ENCODE measurements at regions not wholly inside any gene's neighbourhood (a gene's known extent, or its start where the extent isn't known, plus 50 kb on each side); places are given as distances from the start of the nearest gene placed in this dataset.

DNA sequence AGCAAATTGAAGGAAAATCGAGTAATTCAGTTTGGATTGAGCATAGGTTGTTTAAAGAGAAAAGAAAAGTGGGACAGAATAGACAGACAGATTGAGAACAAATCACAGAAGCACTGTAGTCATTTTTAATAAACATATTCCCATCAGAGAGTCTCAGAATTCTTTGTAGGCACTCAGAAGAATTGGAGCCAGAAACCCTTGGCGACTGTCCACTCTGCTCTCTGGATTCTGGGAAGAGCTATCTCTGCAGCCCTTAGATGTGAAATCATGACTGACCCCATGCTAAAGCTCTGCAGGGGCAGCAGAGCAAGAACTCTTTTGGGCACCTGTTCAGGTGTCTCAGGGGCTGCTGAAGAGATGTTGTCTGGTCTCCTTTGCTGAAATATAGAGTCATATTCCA is 223.7 kb upstream of the KIRREL3 start:
- DNase-seq (ENCODE audit: low spot score): no peak

DNA sequence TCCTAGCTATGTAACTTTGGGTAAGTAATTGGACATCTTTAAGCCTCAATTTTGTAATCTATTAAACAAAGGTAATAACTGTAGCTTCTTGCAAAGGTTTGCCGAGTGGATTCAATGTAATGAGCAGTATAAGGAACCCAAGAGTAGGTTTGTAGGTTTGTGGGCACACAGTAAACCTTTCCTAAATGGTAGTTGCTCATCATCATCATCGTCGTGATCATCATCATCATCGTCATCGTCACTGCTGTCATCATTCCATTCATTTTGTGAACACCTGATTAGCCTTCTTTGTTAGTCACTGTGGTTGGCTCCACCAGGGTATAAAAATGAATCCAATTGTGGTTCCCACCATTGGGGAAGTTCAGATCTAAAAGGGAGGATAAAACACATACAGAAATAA is 223.1 kb upstream of the KIRREL3 start:
- DNase-seq (ENCODE audit: low spot score): no peak

DNA sequence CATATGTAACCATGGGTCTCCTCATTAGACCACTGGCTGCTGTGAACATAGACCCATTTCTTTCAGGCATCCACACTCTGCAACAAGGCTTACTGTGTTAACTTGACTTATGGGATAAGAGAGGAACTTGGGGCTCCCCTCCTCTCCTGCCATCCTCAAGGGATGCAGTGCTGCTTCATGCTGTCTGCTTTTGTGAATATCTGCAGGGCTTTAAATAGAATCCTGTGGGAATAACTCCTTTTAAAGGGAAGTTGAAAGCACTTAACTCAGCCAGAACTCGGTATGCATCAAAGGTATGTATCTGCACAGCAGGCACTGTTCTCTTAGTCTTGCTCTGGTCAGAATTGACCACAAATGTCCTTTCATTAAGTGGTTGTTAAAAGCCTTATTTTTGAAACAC is 222.5 kb upstream of the KIRREL3 start:
- no peak for DNase-seq (ENCODE audit: low spot score)

DNA sequence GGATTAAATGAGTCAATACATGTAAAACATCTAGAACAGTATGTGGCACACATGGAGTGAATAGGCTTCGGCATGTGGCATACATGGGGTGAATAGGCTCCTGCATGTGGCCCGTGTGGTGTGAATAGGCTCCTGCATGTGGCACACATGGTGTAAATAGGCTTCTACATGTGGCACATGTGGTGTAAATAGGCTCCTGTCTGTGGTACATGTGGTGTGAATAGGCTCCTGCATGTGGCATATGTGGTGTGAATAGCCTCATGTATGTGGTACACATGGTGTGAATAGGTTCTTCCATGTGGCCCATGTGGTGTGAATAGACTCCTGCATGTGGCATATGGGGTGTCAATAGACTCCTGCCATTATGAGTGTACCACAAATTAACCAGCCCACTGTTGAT is 219.1 kb upstream of the KIRREL3 start:
- no peak for DNase-seq (ENCODE audit: low spot score)

DNA sequence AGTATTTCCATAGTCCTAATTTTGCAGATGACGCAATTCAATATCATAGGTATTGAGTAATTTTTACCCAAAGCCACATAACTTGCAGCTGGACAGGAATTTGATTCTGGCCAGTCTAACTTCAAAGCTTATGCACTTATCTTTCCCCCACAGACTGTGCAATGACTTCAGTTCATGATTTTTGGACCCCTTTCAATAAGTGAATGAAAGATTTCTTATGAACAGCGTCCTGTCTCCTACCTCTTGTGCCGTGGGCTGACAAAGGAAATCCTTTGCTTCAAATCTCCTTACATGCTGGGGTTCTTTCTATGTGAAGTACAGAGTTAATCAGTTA is 217.7 kb upstream of the KIRREL3 start:
- DNase-seq (ENCODE audit: low spot score): no peak

DNA sequence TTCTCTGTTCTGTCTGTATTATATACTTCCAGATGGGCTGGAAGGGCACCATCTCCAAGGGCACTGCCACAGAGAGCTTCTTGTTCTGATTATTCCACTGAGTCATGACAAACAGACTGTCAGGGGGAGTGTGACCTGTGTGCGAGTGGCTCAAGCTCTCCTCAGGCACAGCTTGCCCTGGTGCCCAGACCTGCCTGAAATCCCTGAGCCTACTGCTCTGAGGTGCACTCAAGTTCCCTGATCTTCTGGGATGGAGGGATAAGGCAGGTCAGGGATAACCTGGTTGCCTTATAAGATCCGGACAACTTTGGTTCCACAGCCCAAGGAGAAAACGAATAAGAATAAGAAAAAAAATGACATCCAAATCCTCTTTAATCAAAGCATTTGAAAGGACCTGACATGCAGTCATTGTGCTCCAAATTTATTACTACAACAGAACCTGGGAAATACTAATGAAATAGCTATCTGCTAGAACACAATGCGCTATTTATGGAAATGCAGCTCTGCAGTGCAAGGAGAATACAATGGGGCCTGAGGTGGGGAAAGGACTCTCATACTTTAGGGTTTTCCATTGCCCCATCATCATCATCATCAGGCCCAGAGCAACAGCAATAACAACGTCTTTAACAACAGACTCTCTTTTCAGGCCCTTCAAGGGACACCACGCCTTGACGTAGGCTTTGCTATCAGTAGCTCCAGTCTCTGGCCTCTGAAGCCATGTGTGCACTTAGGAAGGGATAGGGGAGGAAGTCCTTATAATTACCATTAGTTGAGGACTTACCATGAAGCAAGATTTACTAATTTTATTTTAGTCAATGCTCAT is 217.1 kb upstream of the KIRREL3 start:
- DNase-seq (ENCODE audit: low spot score): no peak

DNA sequence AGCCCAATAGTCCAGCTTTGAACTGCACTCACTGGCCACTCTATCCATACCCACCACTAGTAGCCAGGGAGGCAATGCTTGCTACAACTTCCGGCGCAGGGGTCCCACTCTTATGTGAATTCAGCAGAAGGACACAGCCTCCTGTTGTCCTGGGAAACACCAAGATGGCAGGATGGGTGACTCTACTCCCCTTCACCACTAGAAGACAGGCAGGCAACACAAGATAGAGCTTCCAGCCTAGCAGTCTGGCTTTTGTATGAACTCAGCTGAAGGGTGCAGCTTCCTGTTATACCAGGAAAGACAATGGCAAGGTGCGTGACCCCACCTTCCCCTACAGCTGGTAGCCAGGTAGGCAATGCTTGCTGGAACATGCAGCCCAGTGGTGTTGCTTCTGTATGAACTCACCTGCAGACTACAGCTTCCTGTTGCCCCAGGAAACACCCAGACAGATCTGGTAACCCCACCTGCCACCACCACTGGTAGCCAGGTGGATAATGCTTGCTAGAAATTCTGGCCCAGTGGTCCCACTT is 205.2 kb upstream of the KIRREL3 start:
- DNase-seq (ENCODE audit: low spot score): no peak

DNA sequence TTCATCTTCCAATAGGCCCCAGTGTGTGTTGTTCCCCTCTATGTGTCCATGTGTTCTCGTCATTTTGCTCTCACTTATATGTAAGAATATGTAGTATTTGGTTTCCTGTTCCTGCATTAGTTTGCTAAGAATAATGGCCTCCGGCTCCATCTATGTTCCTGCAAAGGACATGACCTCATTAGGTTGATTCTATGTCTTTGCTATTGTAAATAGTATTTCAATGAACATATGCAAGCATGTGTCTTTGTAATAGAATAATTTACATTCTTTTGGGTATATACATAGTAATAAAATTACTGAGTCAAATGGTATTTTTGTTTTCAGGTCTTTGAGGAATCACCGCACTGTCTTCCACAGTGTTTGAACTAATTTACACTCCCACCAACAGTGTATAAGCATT is 202.9 kb upstream of the KIRREL3 start:
- no peak for DNase-seq (ENCODE audit: low spot score)

DNA sequence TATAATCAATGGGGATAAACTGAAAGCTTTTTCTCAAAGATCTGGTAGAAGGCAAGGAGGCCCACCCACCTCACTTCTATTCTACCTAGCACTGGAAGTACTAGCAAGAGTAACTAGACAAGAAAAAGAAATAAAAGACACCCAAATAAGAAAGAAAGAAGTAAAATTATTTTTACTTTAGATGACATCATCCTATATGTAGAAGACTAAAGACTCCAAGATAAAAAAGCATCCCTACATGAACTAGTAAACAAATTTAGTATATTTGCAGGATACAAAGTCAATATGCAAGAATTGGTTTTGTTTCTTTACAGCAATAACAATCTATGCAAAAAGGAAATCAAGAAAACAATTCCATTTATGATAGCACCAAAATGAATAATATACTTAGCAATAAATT is 201.5 kb upstream of the KIRREL3 start:
- DNase-seq (ENCODE audit: low spot score): no peak

DNA sequence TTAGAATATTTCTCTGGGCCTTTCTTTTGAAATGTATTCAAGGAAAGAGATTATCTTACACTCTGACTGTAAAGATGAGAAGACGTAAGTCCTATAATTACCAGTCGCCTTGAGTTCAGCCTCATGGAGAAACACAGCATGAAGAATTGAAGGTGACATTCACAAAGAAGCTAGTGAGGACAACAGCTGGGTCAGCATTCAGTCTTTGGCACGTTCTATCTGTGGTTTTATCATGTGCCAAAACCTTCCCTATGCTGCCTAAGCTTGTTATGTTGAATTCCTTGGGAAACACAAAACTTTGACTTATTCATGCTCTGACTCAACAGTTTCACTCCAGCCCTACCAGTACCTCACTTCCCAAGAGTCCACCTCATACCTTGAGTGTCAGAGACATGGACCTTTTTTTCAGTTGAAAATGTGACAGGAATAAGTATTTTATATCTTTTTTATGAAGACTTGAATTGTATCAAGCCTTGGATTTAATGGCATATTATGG is 198.8 kb upstream of the KIRREL3 start:
- no peak for DNase-seq (ENCODE audit: low spot score)

DNA sequence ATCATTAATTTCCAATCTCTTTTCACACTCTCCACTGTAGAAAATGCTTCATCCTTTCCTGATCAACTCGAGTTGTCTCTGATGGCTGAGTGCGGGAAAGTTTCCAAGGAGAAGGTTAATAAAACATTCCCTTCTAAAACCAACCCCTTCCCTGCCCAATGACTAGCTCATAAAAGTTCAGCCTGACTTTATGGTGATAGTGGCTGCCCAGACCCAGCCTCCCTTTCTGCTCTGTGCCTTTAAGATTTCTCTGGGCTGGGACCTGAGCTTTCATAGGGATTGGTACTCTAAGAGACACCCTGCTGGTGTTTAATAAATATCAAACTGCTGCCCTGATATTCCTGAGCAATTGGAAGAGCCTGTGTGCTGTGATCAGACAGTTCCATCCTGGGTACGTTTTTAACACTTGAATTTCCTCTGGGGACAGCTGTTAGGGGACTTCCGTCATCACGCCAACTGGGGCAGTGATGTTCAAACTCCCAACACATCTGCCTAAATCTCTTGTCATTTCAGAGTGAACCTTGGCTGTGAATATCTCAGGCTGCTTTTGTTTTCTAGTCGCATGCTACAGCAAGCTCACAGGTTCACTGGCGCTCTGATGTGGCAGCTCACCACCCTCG is 195.0 kb upstream of the KIRREL3 start:
- no peak for DNase-seq (ENCODE audit: low spot score)

DNA sequence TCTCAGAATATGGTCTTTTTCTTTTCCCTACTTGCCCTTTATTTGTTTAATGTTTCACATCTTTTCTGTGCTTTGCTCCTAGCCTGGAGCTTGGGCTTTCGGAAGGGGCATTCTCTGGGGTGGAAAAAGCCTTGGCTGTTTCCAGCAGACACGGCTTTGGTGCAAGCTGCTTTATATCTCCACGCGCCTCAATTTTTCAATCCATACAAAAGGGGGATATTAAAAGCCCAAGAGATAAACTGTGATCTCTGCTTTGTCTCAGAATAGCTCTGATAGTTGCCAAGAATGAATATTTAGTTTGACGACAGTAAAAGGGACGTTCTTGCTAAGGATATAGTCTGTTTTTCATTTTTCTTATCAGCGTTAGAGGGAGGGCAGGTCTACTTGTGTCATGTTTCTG is 194.0 kb upstream of the KIRREL3 start:
- DNase-seq (ENCODE audit: low spot score): no peak

DNA sequence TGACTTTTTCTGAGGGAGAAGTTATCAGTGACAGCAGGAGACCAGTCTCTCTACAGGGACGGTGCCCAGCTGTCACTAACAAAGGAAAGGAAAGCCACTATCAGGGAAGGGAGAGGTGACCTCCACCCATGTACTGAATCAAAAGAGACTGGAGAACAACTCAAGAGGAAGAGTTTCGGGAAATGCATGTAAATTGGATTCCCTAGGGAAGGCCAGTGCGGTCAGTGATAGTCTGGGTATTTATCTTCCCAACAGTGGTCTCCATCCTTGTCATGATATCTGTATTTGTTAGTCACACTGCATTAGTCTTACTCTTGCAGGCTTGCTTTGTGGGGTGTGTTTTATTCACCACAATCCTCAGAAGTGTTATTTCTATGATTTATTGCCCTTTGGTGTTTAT is 193.4 kb upstream of the KIRREL3 start:
- DNase-seq (ENCODE audit: low spot score): no peak

DNA sequence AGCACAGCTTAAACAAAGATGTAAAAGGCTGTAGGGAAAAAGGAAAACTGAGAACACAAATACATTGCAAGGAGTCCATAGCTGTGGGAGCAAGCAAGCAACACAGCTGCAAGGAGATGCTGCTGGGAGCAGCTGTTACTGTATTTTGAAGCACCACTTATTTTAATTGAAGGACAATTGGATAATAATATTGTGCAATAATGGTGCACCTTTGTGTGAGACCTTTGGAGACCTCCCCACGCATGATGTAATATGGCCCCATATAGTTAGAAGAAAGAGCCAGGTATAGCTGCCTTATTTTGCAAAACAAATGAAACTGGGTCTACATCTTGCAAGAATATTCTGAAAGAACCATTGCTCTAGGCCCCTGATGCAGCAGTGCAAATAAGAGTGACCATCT is 191.1 kb upstream of the KIRREL3 start:
- DNase-seq (ENCODE audit: low spot score): no peak

DNA sequence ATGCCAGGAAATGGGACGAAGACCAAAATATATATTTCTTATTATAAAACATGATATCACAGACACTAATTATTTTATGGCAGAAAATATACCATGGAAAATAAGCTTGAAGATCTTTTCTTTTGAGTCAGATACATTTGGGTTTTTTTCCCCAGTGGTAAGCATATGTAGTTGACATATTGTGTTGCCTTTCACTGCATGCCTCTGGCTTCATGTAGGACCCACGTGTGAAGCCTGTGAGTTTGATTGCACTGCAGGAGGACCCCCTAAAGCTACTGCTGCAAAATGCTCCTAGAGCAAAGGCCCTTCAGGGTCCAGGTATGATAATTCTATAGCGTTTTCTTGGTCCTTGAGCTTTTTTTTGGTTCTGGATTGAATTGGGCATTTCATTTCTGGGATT is 190.7 kb upstream of the KIRREL3 start:
- no peak for DNase-seq (ENCODE audit: low spot score)

DNA sequence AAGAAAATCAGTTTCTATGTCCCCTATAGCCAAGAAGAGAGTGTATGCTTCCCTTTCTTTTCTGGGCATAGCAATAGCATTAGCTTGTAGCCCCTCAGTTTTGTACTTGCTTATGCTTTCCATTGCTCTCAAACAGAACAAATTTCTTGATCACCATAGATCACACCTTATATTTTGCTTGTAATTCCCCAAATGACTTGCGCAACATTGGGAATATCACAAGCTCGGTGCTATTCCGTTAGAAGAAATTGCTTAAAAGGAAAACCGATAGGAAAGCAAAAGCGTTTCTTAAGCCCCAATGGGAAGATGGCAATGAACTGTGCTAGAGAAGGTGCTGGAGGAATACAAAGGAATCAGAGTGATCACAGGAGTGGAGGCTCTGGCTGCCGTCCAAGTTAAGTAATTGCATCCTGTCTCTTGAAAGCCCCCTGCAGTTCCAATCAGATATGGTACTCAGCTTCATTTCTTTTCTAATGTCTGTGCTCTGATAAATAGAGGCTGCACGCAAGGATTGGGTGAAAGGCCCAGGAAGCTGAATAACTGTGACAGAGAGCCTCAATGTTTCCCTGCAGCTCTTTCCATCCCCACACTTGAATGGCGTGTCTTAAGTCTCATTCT is 182.1 kb upstream of the KIRREL3 start:
- no peak for DNase-seq (ENCODE audit: low spot score)

DNA sequence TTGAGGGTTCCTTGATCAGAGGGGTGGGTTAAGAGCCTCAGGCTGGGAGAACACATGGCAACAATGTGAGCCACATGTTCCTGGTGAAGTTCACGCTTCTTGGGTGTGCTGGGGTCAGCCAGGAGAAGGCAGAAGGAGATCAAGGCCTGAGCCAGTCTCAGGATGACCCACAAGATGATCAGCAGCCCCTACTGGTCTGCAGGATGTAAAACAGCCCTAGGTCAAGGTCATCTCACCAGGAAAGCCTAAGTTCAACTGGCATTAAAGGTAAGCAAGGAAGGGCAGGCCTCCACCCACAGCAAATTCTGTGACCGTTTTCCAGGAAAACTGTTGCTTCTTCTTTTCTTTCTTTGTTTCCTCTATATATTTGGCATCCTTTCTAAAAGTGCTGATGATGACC is 156.7 kb upstream of the KIRREL3 start:
- no peak for DNase-seq (ENCODE audit: low spot score)

DNA sequence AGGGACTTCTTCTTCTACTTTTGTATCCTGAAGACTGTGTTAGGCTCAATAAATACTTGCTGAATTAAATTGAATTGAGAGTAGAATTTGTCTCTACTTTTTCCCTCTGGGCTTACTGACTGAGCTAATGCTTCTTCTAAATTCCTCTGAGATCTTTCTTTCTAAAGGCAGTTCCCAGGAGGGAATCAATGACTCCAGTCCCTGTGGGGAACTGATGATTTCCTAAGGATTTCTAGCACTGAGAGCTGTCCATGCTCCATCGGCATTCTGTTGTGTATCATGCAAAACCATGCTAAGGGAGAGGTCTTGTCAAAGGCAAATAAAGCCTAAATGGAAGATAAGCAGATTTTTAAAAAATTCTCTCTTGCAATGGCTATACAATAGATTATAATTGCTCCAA is 148.8 kb upstream of the KIRREL3 start:
- DNase-seq (ENCODE audit: low spot score): no peak

DNA sequence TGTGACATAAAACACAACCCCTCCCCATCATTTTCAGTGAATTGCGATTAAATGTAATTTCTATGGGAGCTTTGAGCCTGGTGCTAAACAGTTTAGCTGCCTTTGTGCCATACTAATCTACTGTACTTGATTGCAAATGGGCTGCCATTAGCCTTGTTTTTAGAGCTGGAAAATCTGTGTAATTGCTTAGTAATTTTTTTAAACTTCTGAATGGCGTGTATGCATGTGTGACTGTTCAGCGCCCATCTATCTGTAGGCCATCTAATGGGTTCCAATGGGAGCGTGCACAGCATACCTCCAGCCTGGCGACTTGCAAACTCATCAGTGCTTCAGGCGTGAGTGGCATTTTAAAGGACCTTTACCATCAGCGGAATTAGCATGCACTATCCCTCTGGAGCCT is 142.7 kb upstream of the KIRREL3 start:
- DNase-seq (ENCODE audit: low spot score): no peak

DNA sequence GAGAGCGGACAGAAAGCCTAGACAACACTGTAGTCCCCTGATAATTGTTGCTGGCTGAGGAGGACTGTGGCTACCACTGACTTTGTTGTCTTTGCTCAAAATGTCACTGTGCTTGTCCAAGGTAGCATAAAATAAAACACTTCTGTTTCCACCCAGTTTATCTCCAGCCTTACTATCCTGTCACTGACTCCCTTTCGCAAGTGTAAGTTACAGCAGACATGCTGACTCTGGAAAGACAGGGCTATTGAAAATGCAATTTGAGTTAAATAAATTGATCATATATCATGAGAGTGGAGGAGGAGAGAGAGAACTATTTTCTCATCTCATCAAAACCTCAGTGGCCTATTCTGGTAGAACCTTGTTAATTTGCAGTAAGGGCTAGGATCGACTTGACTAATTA is 138.0 kb upstream of the KIRREL3 start:
- DNase-seq (ENCODE audit: low spot score): no peak

DNA sequence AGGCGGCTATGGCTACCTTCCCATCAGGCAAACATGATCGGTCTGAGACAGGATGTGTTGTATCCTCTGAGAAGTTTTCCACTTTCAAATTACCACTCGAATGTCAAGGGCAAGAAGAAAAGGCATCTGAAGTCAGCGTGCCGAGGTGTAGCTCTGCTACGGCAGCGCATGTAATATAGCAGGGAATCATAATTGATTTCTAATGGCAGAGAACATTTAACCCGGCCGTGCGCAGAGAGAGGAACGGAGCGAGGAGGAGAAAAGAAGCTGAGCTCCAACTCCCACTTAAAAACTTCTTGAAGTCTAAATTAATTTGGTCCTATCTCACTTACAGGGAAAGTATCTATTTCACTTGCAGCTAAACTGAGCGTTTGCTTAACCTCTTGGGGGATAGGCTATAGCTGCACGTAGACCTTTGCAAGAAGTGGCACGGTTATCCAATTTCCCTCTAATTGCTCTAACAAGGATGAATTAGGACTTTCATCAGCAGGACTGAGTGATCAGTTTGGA is 137.3 kb upstream of the KIRREL3 start:
- DNase-seq (ENCODE audit: low spot score): no peak

DNA sequence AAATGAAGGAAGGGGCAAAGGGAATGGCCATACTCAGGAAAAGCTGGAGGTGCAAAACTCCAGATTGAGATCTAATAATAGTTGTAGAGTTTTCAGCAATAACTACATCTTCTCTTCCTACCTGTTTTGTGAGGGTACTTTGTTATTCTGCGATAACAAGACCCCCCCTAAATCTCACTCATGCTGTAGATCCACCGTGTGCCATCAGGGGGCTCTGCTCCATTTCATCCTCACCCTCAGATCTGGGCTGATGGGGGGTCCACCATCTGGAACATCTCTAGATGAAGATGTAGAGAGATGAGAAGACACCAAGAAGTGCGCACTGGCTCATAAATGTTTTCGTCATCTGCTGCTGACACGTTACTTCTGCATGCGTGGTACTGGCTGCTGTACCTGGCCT is 135.9 kb upstream of the KIRREL3 start:
- DNase-seq (ENCODE audit: low spot score): no peak

DNA sequence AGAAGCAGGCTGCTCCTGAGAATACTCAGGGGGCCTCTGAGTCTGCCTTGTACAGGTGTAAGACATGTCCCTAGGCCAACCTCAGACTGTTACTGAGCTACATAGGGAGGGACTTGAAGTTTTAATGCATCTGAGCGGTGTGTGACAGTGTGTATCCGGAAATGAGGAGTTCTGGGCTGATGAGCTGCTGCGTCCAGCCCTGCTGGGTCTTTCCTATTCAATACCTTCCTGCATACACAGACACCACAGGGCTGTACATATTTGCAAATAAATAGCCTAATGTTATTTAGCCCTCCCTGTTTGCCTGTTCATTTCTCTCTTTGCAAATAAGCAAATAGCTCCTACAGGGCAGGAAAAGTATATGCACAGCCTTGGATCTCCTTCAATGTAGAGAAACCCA is 134.7 kb upstream of the KIRREL3 start:
- no peak for DNase-seq (ENCODE audit: low spot score)
